Panc1 (cell line): ENCODE measurements at regions not wholly inside any gene's neighbourhood (a gene's known extent, or its start where the extent isn't known, plus 50 kb on each side); places are given as distances from the start of the nearest gene placed in this dataset.

Experiments used
- ATAC-seq: fragments of 200-7000 bp; cut with Tn5 transposase; 2 replicates; pipeline ENCODE4 v1.9.1; 2020; ENCODE audit warnings: mild to moderate bottlenecking, moderate library complexity
- BruUV-seq: library from RNA; stranded (reverse); fragments of 400-500 nt; replicated peaks from 2 replicates; lab custom pipeline; 2021; lab: Mats Ljungman, UMichigan
- CTCF ChIA-PET: fragments of 300-600 bp; sonication (Branson Sonifier 250); formaldehyde crosslinking; loops from one replicate; lab custom pipeline; 2022; ENCODE audit warnings: antibody characterized with exemption; lab: Charles Lee
- POLR2A ChIA-PET: fragments of 300-600 bp; sonication (Branson Sonifier 250); formaldehyde crosslinking; loops from one replicate; lab custom pipeline; 2022; ENCODE audit warnings: antibody characterized with exemption; lab: Charles Lee
- DNase-seq: peaks from one replicate; pipeline ENCODE4 v3.0.0-alpha.2; 2010; ENCODE audit warnings: low read depth, low spot score
- H3K27ac ChIP-seq: 2 replicates; pipeline ENCODE4 v1.5.1; 2011; ENCODE audit warnings: mild to moderate bottlenecking, low read length, inconsistent platforms
- H3K27me3 ChIP-seq: fragments of 200-500 bp; sonication (Bioruptor generic); 2 replicates; pipeline ENCODE4 v1.6.0; 2014; ENCODE audit warnings: low read length, inconsistent platforms; ENCODE audit not compliant: control insufficient read depth, insufficient read depth
- H3K36me3 ChIP-seq: fragments of 200-500 bp; sonication (Bioruptor generic); 2 replicates; pipeline ENCODE4 v1.5.1; 2014; ENCODE audit warnings: inconsistent platforms, mild to moderate bottlenecking, low read length, moderate library complexity; ENCODE audit not compliant: control insufficient read depth, insufficient read depth
- H3K4me1 ChIP-seq: 2 replicates; pipeline ENCODE4 v1.5.1; 2011; ENCODE audit warnings: inconsistent platforms, mild to moderate bottlenecking, low read length, moderate library complexity; ENCODE audit not compliant: control insufficient read depth, insufficient read depth
- H3K4me3 ChIP-seq, 2 experiments: 2 replicates each; pipeline ENCODE4 v1.5.1; 2011 to 2012; ENCODE audit warnings: low read depth in 2 of 2, low read length in 2 of 2, mild to moderate bottlenecking in 2 of 2, inconsistent platforms in 1 of 2, moderate library complexity in 1 of 2
- H3K9me3 ChIP-seq: fragments of 200-500 bp; sonication (Bioruptor generic); 2 replicates; pipeline ENCODE4 v1.5.1; 2014; ENCODE audit warnings: low read depth, mild to moderate bottlenecking, inconsistent platforms, low read length, moderate library complexity; ENCODE audit not compliant: control insufficient read depth, insufficient read depth
- CTCF ChIP-seq: fragments of 450-650 bp; IDR thresholded peaks from 2 replicates; pipeline ENCODE4 v1.5.1; 2017; ENCODE audit warnings: mild to moderate bottlenecking
- POLR2AphosphoS5 ChIP-seq: IDR thresholded peaks from 2 replicates; pipeline ENCODE4 v1.6.1; 2012; ENCODE audit warnings: mild to moderate bottlenecking, low read depth, low read length, moderate library complexity
- SIN3A ChIP-seq: IDR thresholded peaks from 2 replicates; pipeline ENCODE4 v1.6.1; 2012; ENCODE audit warnings: low read depth, mild to moderate bottlenecking, low read length, moderate library complexity, borderline replicate concordance; ENCODE audit not compliant: insufficient read depth
- TCF7L2 ChIP-seq: IDR thresholded peaks from 2 replicates; pipeline ENCODE4 v1.6.1; 2011; ENCODE audit warnings: mild to moderate bottlenecking, low read depth, low read length, inconsistent platforms
- in situ Hi-C: cut with HindIII; loops from 2 replicates; pipeline ENCODE4 v1.10.0; 2016; ENCODE audit warnings: low sequenced_read_pairs, low pct_unique_long_range_greater_than_20kb
- intact Hi-C: fragments of 100-400 bp; cut with micrococcal nuclease; formaldehyde crosslinking; loops from one replicate; pipeline ENCODE4 v1.10.0; 2022; ENCODE audit not compliant: unreplicated experiment
- TF ChIP-seq, protein P1 (sequence below), 2 experiments: IDR thresholded peaks; 2 replicates each; pipeline ENCODE4 v1.6.1; 2011 to 2012; ENCODE audit warnings: low read depth in 2 of 2, control low read depth in 1 of 2, low read length in 1 of 2, mild to moderate bottlenecking in 1 of 2, moderate library complexity in 1 of 2; ENCODE audit not compliant: insufficient read depth in 1 of 2

- ATAC-seq: no peak
- ChIA-PET POLR2A (no interaction called here), CTCF (no interaction called here)
- H3K9me3 ChIP-seq: no peaks in the 10 kb centered on the region
- H3K27me3 ChIP-seq: no peaks in the 10 kb centered on the region
- no peak for DNase-seq
- H3K27ac ChIP-seq: no peak overlapping the region
- TF ChIP-seq SIN3A (no peak), POLR2AphosphoS5 (no peak), CTCF (no peak), TCF7L2 (no peak)
- TF ChIP-seq, protein P1, sequence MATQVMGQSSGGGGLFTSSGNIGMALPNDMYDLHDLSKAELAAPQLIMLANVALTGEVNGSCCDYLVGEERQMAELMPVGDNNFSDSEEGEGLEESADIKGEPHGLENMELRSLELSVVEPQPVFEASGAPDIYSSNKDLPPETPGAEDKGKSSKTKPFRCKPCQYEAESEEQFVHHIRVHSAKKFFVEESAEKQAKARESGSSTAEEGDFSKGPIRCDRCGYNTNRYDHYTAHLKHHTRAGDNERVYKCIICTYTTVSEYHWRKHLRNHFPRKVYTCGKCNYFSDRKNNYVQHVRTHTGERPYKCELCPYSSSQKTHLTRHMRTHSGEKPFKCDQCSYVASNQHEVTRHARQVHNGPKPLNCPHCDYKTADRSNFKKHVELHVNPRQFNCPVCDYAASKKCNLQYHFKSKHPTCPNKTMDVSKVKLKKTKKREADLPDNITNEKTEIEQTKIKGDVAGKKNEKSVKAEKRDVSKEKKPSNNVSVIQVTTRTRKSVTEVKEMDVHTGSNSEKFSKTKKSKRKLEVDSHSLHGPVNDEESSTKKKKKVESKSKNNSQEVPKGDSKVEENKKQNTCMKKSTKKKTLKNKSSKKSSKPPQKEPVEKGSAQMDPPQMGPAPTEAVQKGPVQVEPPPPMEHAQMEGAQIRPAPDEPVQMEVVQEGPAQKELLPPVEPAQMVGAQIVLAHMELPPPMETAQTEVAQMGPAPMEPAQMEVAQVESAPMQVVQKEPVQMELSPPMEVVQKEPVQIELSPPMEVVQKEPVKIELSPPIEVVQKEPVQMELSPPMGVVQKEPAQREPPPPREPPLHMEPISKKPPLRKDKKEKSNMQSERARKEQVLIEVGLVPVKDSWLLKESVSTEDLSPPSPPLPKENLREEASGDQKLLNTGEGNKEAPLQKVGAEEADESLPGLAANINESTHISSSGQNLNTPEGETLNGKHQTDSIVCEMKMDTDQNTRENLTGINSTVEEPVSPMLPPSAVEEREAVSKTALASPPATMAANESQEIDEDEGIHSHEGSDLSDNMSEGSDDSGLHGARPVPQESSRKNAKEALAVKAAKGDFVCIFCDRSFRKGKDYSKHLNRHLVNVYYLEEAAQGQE (IDR thresholded peaks at IDR 0.05; ENCODE audit: insufficient read depth in 1 of 2, low read depth in 2 of 2, low read length in 1 of 2): no peak
- no peaks in the 10 kb centered on the region for H3K36me3 ChIP-seq
- in situ Hi-C loops (no loop called here), intact Hi-C loops (no loop called here)
- no peak overlapping the region for H3K4me3 ChIP-seq
- no TSS peak for BruUV-seq
- no peaks in the 10 kb centered on the region for H3K4me1 ChIP-seq
Measured at GRCh38 chr2:175575346-175576258, 394.1 kb upstream of the ATP5MC3 start.

DNA sequence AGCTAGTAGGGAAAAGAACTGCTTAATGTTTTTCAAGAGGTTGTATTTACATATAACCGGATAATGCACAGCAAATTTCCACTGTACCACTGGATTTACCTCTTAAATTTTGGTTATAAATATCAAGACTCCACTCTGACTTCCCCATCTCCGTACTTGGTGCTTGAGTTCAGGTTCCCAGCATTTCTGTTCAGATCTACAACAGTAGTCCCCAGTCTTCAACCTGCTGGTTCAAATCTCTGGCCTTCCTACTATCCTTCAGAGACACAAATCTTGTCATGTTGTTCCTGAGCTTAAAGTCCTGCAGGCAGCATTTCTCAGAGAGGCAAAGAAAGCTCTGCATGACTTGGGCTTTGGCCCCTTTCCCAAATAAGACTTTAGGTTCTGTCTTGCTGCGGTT is 392.6 kb upstream of the ATP5MC3 start:
- Histone ChIP-seq H3K9me3 (no peaks in the 10 kb centered on the region), H3K4me1 (no peaks in the 10 kb centered on the region), H3K27me3 (no peaks in the 10 kb centered on the region), H3K36me3 (no peaks in the 10 kb centered on the region), H3K4me3 (no peak overlapping the region), H3K27ac (no peak overlapping the region)
- CTCF ChIA-PET: no interaction called here
- BruUV-seq: no TSS peak
- POLR2A ChIA-PET: no interaction called here
- in situ Hi-C loops: no loop called here
- DNase-seq (no peak), ATAC-seq (no peak)
- intact Hi-C loops: no loop called here
- TF ChIP-seq TCF7L2 (no peak), CTCF (no peak), SIN3A (no peak), POLR2AphosphoS5 (no peak)
- TF ChIP-seq, protein P1 (IDR thresholded peaks at IDR 0.05; ENCODE audit: insufficient read depth in 1 of 2, low read depth in 2 of 2, low read length in 1 of 2): no peak
